ENCODE measurements at regions not wholly inside any gene's neighbourhood (a gene's known extent, or its start where the extent isn't known, plus 50 kb on each side); places are given as distances from the start of the nearest gene placed in this dataset.

DNA sequence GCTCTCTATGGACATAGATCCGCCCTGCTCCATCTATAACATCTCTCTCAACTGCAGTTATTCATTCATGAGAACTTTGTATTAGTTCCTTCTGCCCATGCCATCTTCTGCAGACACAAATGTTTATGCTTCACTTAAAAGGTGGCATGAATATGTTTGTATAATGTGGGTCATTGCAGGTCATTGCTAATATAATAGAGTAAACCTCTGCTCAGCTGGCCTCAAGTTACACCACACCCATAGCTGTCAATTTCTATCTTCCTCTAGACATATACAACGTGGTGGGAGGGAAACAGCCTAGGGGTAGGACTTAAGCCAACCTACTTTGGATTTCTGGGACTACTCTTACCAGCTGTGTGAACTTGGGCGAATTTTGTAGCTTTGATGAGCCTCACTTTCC is 129.8 kb downstream of the ATXN3L start:
- TF ChIP-seq POLR2A (IDR thresholded peaks at IDR 0.05) (no peak), POLR2AphosphoS5 (IDR thresholded peaks at IDR 0.05) (no peak)
- TF ChIP-seq, protein P1, sequence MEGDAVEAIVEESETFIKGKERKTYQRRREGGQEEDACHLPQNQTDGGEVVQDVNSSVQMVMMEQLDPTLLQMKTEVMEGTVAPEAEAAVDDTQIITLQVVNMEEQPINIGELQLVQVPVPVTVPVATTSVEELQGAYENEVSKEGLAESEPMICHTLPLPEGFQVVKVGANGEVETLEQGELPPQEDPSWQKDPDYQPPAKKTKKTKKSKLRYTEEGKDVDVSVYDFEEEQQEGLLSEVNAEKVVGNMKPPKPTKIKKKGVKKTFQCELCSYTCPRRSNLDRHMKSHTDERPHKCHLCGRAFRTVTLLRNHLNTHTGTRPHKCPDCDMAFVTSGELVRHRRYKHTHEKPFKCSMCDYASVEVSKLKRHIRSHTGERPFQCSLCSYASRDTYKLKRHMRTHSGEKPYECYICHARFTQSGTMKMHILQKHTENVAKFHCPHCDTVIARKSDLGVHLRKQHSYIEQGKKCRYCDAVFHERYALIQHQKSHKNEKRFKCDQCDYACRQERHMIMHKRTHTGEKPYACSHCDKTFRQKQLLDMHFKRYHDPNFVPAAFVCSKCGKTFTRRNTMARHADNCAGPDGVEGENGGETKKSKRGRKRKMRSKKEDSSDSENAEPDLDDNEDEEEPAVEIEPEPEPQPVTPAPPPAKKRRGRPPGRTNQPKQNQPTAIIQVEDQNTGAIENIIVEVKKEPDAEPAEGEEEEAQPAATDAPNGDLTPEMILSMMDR (IDR thresholded peaks at IDR 0.05): no peak
